OCI-LY7 (cell line): ENCODE measurements at regions not wholly inside any gene's neighbourhood (a gene's known extent, or its start where the extent isn't known, plus 50 kb on each side); places are given as distances from the start of the nearest gene placed in this dataset.

Experiments used
- BruUV-seq: library from RNA; stranded (reverse); fragments of 400-500 nt; replicated peaks from 2 replicates; lab custom pipeline; 2021; lab: Mats Ljungman, UMichigan
- CTCF ChIA-PET: fragments of 300-600 bp; sonication (Branson Sonifier 250); formaldehyde crosslinking; loops from one replicate; lab custom pipeline; 2022; ENCODE audit warnings: antibody characterized with exemption; ENCODE audit not compliant: unreplicated experiment; lab: Charles Lee
- POLR2A ChIA-PET: fragments of 300-600 bp; sonication (Branson Sonifier 250); formaldehyde crosslinking; loops from one replicate; lab custom pipeline; 2022; ENCODE audit warnings: antibody characterized with exemption; lab: Charles Lee
- DNase-seq: peaks from one replicate; pipeline ENCODE4 v3.0.0-alpha.2; 2015; ENCODE audit warnings: low spot score
- H2AFZ ChIP-seq: fragments of 200-600 bp; sonication (generic), shearing (Covaris generic); 2 replicates; pipeline ENCODE4 v1.6.1; 2014; ENCODE audit warnings: mild to moderate bottlenecking, antibody characterized with exemption, low read length, moderate library complexity
- H3K27ac ChIP-seq: fragments of 200-600 bp; sonication (generic); 2 replicates; pipeline ENCODE4 v1.5.1; 2014; ENCODE audit warnings: mixed run types, low read depth, mild to moderate bottlenecking, moderate library complexity, low read length, inconsistent platforms; ENCODE audit not compliant: poor library complexity, severe bottlenecking
- H3K36me3 ChIP-seq: fragments of 200-600 bp; sonication (generic); 2 replicates; pipeline ENCODE4 v1.6.1; 2014; ENCODE audit warnings: mild to moderate bottlenecking, antibody characterized with exemption, low read length, moderate library complexity, mixed read lengths; ENCODE audit not compliant: insufficient read depth
- H3K4me1 ChIP-seq: fragments of 200-600 bp; sonication (generic); 2 replicates; pipeline ENCODE4 v1.5.1; 2014; ENCODE audit warnings: mild to moderate bottlenecking, low read length; ENCODE audit not compliant: insufficient read depth, poor library complexity, severe bottlenecking
- H3K4me2 ChIP-seq: fragments of 200-600 bp; sonication (generic); 2 replicates; pipeline ENCODE4 v1.6.1; 2014; ENCODE audit warnings: mild to moderate bottlenecking, low read length
- H3K4me3 ChIP-seq: fragments of 200-600 bp; sonication (generic); 2 replicates; pipeline ENCODE4 v1.5.1; 2014; ENCODE audit warnings: mild to moderate bottlenecking, low read depth, low read length; ENCODE audit not compliant: poor library complexity, severe bottlenecking
- H3K79me2 ChIP-seq: fragments of 200-600 bp; sonication (generic); 2 replicates; pipeline ENCODE4 v1.6.1; 2016; ENCODE audit warnings: low read depth, mild to moderate bottlenecking, low read length, moderate library complexity, mixed read lengths; ENCODE audit not compliant: insufficient read depth
- H3K9me2 ChIP-seq: fragments of 200-600 bp; sonication (generic); 2 replicates; pipeline ENCODE4 v1.6.1; 2016; ENCODE audit warnings: mild to moderate bottlenecking, low read length, mixed read lengths; ENCODE audit not compliant: insufficient read depth
- H3K9me3 ChIP-seq: fragments of 200-600 bp; sonication (generic); 2 replicates; pipeline ENCODE4 v1.6.1; 2014; ENCODE audit warnings: mild to moderate bottlenecking, mixed run types, low read length, mixed read lengths
- H4K20me1 ChIP-seq: fragments of 200-600 bp; sonication (generic); 2 replicates; pipeline ENCODE4 v1.6.1; 2014; ENCODE audit warnings: mild to moderate bottlenecking, antibody characterized with exemption, low read length, moderate library complexity, mixed read lengths; ENCODE audit not compliant: insufficient read depth
- EZH2phosphoT487 ChIP-seq: fragments of 200-600 bp; sonication (generic); IDR thresholded peaks from 2 replicates; pipeline ENCODE4 v1.6.1; 2018; ENCODE audit warnings: low read depth, borderline replicate concordance, mild to moderate bottlenecking, mixed run types, antibody characterized with exemption, low read length, moderate library complexity, mixed read lengths
- intact Hi-C: fragments of 100-400 bp; cut with micrococcal nuclease; formaldehyde crosslinking; loops from one replicate; pipeline ENCODE4 v1.10.0; 2022; ENCODE audit not compliant: unreplicated experiment
- TF ChIP-seq, protein P1 (sequence below): fragments of 200-600 bp; sonication (generic); conservative IDR thresholded peaks from 2 replicates; pipeline ENCODE4 v1.5.1; 2014; ENCODE audit warnings: mild to moderate bottlenecking, antibody characterized with exemption, low read length, moderate library complexity, mixed read lengths

- no peak for TF ChIP-seq EZH2phosphoT487
- TF ChIP-seq, protein P1, sequence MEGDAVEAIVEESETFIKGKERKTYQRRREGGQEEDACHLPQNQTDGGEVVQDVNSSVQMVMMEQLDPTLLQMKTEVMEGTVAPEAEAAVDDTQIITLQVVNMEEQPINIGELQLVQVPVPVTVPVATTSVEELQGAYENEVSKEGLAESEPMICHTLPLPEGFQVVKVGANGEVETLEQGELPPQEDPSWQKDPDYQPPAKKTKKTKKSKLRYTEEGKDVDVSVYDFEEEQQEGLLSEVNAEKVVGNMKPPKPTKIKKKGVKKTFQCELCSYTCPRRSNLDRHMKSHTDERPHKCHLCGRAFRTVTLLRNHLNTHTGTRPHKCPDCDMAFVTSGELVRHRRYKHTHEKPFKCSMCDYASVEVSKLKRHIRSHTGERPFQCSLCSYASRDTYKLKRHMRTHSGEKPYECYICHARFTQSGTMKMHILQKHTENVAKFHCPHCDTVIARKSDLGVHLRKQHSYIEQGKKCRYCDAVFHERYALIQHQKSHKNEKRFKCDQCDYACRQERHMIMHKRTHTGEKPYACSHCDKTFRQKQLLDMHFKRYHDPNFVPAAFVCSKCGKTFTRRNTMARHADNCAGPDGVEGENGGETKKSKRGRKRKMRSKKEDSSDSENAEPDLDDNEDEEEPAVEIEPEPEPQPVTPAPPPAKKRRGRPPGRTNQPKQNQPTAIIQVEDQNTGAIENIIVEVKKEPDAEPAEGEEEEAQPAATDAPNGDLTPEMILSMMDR = no peak
- H3K27ac ChIP-seq = no peak overlapping the region
- H3K79me2 ChIP-seq = no peaks in the 10 kb centered on the region
- H3K4me2 ChIP-seq = peak overlapping the region; percentile 31
- no peaks in the 10 kb centered on the region for H3K36me3 ChIP-seq
- intact Hi-C loops = no loop called here
- peak overlapping the region; percentile 18 for H3K4me3 ChIP-seq
- H3K9me2 ChIP-seq = no peaks in the 10 kb centered on the region
- peak; percentile 7 for DNase-seq
- CTCF ChIA-PET = no interaction called here
- POLR2A ChIA-PET = interaction anchor here (0.6 to 1.0 kb wide), 3 partner anchors 12 to 1130 kb away, joined by 3 read pairs; no protein-coding TSS in a partner anchor
- H3K4me1 ChIP-seq = peaks cover 12% of the 10 kb centered on the region
- H3K9me3 ChIP-seq = no peaks in the 10 kb centered on the region
- H2AFZ ChIP-seq = peak overlapping the region; percentile 49
- BruUV-seq = no TSS peak
- no peaks in the 10 kb centered on the region for H4K20me1 ChIP-seq
These were observed 252.7 kb upstream of the MBL2 start for GRCh38 chr10:53025172-53025711.

- no peaks in the 10 kb centered on the region for H4K20me1 ChIP-seq
- CTCF ChIA-PET = no interaction called here
- peaks cover 5% of the 10 kb centered on the region for H3K4me1 ChIP-seq
- BruUV-seq = no TSS peak
- POLR2A ChIA-PET = no interaction called here
- TF ChIP-seq, protein P1 = no peak
- no peak for TF ChIP-seq EZH2phosphoT487
- no peak for DNase-seq
- no peaks in the 10 kb centered on the region for H3K9me3 ChIP-seq
- H3K36me3 ChIP-seq = no peaks in the 10 kb centered on the region
- H3K79me2 ChIP-seq = no peaks in the 10 kb centered on the region
- intact Hi-C loops = no loop called here
- H3K4me2 ChIP-seq = no peak overlapping the region
- H3K9me2 ChIP-seq = no peaks in the 10 kb centered on the region
- no peak overlapping the region for H3K4me3 ChIP-seq
- H3K27ac ChIP-seq = no peak overlapping the region
- no peak overlapping the region for H2AFZ ChIP-seq
These were observed 250.8 kb upstream of the MBL2 start for GRCh38 chr10:53023411-53023810.

DNA sequence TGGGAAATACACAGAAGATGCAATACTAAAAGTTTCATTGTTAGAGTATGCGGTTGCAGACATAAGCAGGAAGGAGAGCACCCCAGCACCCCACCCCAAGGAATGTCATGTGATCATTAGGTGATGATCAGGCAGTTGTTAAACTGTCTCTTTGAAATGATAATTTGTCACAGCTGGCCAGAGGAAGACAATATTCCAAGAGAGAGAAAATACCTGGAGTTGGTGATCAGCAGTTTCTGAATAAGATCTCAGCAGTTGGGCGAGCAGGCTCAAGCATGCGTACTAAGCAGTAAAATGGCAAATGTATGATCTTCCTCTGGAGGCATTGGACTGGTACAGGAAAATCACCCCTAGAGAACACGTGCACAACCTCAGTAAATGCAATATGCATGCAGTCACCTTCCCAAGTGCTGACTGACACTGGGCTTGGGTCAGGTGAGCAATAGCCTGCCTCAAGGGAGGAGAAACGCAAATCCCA lies 250.1 kb upstream of the MBL2 start:
- no peak overlapping the region for H3K4me3 ChIP-seq
- no peak overlapping the region for H2AFZ ChIP-seq
- TF ChIP-seq EZH2phosphoT487 = no peak
- TF ChIP-seq, protein P1 = no peak
- no peaks in the 10 kb centered on the region for H3K79me2 ChIP-seq
- CTCF ChIA-PET = no interaction called here
- H3K27ac ChIP-seq = no peak overlapping the region
- no TSS peak for BruUV-seq
- H3K36me3 ChIP-seq = no peaks in the 10 kb centered on the region
- POLR2A ChIA-PET = interaction anchor here (0.6 to 0.7 kb wide), 2 partner anchors 276 to 1641 kb away, joined by 3 read pairs; no protein-coding TSS in a partner anchor
- H3K9me3 ChIP-seq = no peaks in the 10 kb centered on the region
- no peak overlapping the region for H3K4me2 ChIP-seq
- H3K4me1 ChIP-seq = peaks cover 5% of the 10 kb centered on the region
- no peaks in the 10 kb centered on the region for H3K9me2 ChIP-seq
- intact Hi-C loops = no loop called here
- DNase-seq = no peak
- no peaks in the 10 kb centered on the region for H4K20me1 ChIP-seq
